ENCODE measurements at regions not wholly inside any gene's neighbourhood (a gene's known extent, or its start where the extent isn't known, plus 50 kb on each side); places are given as distances from the start of the nearest gene placed in this dataset.

DNA sequence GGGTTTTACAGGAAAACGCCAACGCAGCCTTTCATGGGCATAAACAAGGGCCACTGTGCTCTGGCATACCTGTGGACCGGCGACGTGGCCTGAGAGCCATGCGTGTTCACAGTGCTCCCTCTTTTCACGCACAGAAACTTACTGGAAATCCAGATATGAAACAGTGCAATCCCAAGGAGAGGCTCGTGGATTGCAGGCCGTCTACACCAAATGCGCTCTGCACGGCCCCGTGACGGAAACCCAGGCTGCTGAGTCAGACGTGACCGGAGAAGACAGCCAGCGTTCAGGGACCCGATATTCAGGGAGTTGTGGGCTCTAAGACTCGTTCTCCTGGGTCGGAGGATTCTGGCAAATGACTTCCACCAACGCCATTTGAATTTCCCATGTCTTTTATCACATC lies 129.2 kb downstream of the FOXL1 start:
- H3K27me3 Mint-ChIP-seq (ENCODE audit: low read depth): no peaks in the 10 kb centered on the region
- DNase-seq (ENCODE audit: low spot score): no peak
- no peaks in the 10 kb centered on the region for H3K36me3 Mint-ChIP-seq (ENCODE audit: low read depth)
- no peak overlapping the region for H3K27ac Mint-ChIP-seq
- H3K4me3 Mint-ChIP-seq: no peak overlapping the region
- H3K9me3 Mint-ChIP-seq: no peaks in the 10 kb centered on the region
- H3K4me1 Mint-ChIP-seq (ENCODE audit: low read depth): no peaks in the 10 kb centered on the region

DNA sequence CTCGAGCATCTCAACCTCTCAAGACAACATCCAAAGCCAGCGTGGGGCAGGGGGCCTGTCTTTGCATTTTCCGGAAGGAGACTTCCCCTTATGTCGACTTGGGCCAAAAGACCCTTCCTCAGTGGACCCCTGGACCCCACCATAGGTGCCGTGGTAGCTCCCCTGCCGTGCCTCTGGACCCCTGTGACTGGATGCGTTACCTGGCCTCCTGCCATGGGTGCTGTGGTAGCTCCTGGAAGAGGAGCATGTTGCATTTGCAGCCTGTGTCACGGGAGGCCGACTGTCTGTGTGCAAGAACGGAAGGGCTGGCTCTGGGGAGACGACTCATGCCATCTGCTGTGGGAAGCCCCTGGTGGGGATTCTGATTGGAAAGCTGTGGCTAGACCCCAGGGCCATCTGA lies 130.1 kb downstream of the FOXL1 start:
- no peak overlapping the region for H3K27ac Mint-ChIP-seq
- no peaks in the 10 kb centered on the region for H3K9me3 Mint-ChIP-seq
- no peaks in the 10 kb centered on the region for H3K36me3 Mint-ChIP-seq (ENCODE audit: low read depth)
- no peaks in the 10 kb centered on the region for H3K4me1 Mint-ChIP-seq (ENCODE audit: low read depth)
- H3K27me3 Mint-ChIP-seq (ENCODE audit: low read depth): no peaks in the 10 kb centered on the region
- H3K4me3 Mint-ChIP-seq: no peak overlapping the region
- no peak for DNase-seq (ENCODE audit: low spot score)

DNA sequence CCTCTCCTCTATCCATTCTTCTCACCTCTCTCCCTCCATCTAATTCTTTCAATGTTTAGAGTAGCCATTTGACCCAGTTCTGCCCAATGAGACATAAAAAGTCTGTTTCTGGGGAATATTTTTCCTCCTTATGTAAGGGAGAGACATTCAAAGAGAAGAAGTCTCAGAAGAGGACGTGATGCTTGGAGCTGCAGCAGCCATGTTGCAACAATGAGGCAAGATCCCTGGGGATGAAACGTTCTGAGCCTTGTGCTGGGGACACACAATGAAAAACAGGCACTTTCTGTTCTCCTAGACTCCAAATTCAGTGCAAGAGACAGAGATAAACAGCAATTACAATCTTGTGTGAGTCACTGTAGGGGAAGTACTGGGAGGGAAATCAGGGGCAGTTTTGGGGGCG lies 130.8 kb downstream of the FOXL1 start:
- no peak for DNase-seq (ENCODE audit: low spot score)
- Mint-ChIP-seq H3K27me3 (ENCODE audit: low read depth) (no peaks in the 10 kb centered on the region), H3K27ac (no peak overlapping the region), H3K4me1 (ENCODE audit: low read depth) (no peaks in the 10 kb centered on the region), H3K9me3 (no peaks in the 10 kb centered on the region), H3K4me3 (no peak overlapping the region), H3K36me3 (ENCODE audit: low read depth) (no peaks in the 10 kb centered on the region)

DNA sequence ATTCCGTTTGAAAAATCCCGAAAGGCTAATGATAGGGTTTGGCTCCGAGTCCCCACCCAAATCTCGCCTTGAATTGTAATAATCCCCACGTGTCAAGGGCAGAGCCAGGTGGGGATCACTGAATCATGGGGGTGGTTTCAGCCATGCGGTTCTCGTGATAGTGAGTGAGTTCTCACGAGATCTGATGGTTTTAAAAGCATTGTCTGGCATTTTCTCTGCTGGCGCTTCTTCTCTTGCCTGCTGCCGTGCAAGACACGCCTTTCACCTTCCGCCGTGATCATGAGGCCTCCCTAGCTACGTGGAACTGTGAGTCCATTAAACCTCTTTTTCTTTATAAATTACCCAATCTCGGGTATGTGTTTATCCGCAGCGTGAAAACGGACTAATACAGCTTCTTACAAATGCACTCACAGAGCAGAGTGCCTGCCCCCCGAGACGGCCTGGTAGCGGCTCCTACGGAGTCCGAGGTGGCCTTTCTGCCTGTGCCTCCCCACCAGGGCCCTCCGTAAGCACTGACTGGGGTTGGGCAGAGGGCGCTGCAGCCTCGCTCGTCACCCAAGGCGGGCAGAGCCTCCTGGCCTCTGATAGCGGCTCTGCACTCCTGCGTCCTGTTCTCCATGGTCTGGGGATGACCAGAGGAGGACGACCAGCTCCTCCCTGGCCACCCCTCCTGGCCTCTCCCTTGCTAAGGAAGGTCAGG lies 131.7 kb downstream of the FOXL1 start:
- no peaks in the 10 kb centered on the region for H3K27me3 Mint-ChIP-seq (ENCODE audit: low read depth)
- no peaks in the 10 kb centered on the region for H3K9me3 Mint-ChIP-seq
- H3K36me3 Mint-ChIP-seq (ENCODE audit: low read depth): no peaks in the 10 kb centered on the region
- no peak overlapping the region for H3K27ac Mint-ChIP-seq
- DNase-seq (ENCODE audit: low spot score): no peak
- H3K4me3 Mint-ChIP-seq: no peak overlapping the region
- no peaks in the 10 kb centered on the region for H3K4me1 Mint-ChIP-seq (ENCODE audit: low read depth)

DNA sequence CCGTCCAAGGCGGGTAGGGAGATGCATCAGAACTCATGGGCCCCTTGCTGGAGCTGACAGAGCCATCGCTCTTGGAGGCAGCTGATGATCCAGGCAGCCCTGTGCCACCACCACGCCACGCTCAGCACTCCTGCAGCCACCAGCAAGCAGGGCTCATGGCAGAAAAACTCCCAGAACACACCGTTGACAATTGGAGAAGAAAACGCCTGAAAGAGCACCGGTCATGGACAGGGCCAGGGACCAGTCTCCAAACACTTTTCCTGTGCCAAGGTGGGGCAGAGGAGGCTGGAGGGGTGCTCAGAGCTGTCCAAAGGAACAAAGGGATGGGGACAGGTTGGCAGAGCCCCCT lies 132.2 kb downstream of the FOXL1 start:
- H3K36me3 Mint-ChIP-seq (ENCODE audit: low read depth): no peaks in the 10 kb centered on the region
- H3K27ac Mint-ChIP-seq: no peak overlapping the region
- no peaks in the 10 kb centered on the region for H3K4me1 Mint-ChIP-seq (ENCODE audit: low read depth)
- no peaks in the 10 kb centered on the region for H3K9me3 Mint-ChIP-seq
- H3K27me3 Mint-ChIP-seq (ENCODE audit: low read depth): no peaks in the 10 kb centered on the region
- H3K4me3 Mint-ChIP-seq: no peak overlapping the region
- no peak for DNase-seq (ENCODE audit: low spot score)

DNA sequence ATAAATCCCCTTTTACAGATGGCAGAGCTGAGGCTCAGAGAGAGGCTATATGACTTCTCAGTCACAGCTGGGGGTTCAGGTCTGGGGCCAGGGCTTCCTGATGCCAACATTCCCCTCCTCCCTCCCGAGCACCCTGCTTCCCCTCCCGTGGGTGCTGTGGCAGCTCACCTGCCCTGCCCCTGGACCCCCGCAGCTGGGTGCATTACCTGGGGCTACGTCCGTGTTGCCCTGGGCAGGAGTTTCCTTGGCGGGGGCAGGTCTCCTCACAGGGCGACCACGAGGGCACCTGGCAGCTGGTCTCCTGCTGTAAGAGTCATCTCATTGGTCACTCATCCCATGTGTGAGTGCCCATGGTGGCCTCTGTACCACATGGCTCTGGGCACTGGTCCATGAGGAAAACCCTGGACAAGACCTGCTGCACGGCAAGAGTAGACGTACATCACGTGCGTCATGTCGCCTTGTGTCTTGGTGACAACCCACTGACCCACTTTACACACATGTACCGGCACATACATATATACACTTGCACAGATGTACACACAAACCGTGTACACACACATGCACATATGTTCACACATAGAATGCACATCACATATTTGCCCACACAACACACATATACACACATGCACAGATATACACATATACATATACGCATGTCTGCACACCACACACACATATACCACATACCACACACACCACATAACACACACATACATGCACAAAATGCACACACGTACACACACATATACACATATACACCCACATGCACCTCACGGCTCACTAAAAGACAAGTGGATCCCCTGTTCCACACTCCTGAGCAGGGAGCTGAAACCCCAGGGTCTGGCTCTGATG lies 134.0 kb downstream of the FOXL1 start:
- Mint-ChIP-seq H3K36me3 (ENCODE audit: low read depth) (no peaks in the 10 kb centered on the region), H3K27ac (no peak overlapping the region), H3K9me3 (no peaks in the 10 kb centered on the region), H3K4me3 (no peak overlapping the region), H3K4me1 (ENCODE audit: low read depth) (no peaks in the 10 kb centered on the region), H3K27me3 (ENCODE audit: low read depth) (no peaks in the 10 kb centered on the region)
- no peak for DNase-seq (ENCODE audit: low spot score)

DNA sequence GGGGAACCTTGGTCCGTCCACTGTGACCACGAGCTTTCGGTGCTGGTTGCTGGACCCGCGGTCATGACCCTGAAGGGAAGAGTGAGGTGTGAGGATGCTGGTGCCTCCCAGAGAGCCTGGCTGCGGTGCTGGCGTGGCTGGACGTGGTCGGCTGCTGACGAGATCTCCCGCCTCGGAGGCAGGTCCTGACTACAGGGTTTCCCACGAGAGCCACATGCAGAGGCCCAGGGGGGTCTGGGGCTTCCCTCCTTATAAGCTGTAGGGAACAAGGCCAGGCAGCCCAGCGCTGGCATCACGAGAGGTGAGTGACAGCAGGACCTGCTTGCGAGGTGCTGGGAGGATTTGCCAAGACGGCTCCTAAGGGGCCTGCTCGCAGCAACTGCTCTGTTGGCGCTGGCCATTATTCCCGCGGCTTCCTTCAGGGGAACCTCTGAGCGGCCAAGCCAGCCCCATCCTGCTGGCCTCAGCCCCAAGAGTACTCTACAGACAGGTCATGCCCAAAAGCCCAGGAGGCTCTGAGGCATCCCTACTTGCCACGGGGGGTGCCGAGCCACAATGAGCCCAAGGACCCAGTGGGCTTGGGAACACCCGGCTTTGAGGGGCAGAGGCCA lies 134.8 kb downstream of the FOXL1 start:
- H3K36me3 Mint-ChIP-seq (ENCODE audit: low read depth): no peaks in the 10 kb centered on the region
- no peaks in the 10 kb centered on the region for H3K9me3 Mint-ChIP-seq
- H3K27me3 Mint-ChIP-seq (ENCODE audit: low read depth): no peaks in the 10 kb centered on the region
- DNase-seq (ENCODE audit: low spot score): no peak
- H3K4me3 Mint-ChIP-seq: no peak overlapping the region
- H3K4me1 Mint-ChIP-seq (ENCODE audit: low read depth): no peaks in the 10 kb centered on the region
- no peak overlapping the region for H3K27ac Mint-ChIP-seq

DNA sequence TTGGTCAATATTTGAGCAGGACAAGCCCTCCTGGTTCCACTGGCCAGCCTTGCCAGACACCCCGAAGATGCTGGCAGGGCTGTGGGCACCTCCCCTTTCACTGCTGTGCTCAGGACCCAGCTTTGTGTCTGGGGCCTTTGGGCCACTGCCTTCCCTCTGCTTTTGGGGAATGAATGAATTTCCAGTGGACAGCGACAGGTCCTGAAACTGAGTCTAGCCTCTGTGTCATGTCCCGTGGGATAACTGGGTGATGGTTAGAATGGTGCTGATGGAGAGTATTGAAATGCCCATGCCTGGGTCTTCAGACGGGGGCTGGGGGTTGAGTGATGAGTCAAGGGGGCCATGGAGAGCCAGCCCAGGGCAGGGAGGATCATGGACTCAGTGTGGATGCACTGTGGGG lies 135.8 kb downstream of the FOXL1 start:
- H3K4me3 Mint-ChIP-seq: no peak overlapping the region
- no peaks in the 10 kb centered on the region for H3K4me1 Mint-ChIP-seq (ENCODE audit: low read depth)
- no peak for DNase-seq (ENCODE audit: low spot score)
- H3K27me3 Mint-ChIP-seq (ENCODE audit: low read depth): no peaks in the 10 kb centered on the region
- H3K36me3 Mint-ChIP-seq (ENCODE audit: low read depth): no peaks in the 10 kb centered on the region
- no peak overlapping the region for H3K27ac Mint-ChIP-seq
- H3K9me3 Mint-ChIP-seq: no peaks in the 10 kb centered on the region

DNA sequence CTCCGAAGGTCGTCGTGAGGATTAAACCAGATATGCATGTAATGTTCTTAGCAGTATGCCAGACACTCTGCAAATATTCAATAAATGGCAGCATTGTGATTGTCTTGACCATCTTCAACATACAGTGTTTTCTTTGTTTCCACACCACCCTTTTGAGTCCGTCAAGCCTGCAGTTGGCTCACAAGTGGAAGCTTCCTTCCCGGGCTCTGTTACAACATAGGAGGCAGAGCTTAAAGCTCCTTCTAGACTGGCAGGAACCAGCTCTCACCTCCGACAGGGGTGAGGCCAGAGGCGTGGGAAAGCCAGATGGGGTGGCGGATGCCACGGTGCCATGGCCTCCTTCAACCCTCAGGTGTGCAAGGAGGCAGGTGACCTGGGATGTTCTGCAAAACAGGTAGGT lies 138.3 kb downstream of the FOXL1 start:
- DNase-seq (ENCODE audit: low spot score): no peak
- no peaks in the 10 kb centered on the region for H3K36me3 Mint-ChIP-seq (ENCODE audit: low read depth)
- H3K27me3 Mint-ChIP-seq (ENCODE audit: low read depth): no peaks in the 10 kb centered on the region
- no peaks in the 10 kb centered on the region for H3K4me1 Mint-ChIP-seq (ENCODE audit: low read depth)
- no peaks in the 10 kb centered on the region for H3K9me3 Mint-ChIP-seq
- no peak overlapping the region for H3K27ac Mint-ChIP-seq
- no peak overlapping the region for H3K4me3 Mint-ChIP-seq

DNA sequence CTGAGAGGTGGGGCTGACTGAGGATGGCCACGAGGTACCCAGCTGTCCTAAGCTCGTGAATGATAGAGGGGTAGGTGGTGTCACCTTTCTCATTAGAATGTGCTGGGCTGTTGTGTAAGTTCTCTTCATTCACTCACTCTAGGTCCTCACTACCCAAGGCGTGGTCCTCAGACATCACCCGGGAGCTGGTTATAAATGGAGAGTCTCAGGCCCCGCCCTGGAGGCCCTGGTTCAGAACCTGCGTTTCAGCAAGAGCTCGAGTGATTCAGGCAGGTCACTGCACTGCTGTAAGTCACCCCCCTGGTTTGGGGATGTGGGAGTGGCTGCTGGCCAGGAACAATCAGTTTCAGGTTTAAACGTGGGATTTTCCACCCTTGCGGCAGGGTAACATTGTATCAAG lies 139.8 kb downstream of the FOXL1 start:
- H3K4me1 Mint-ChIP-seq (ENCODE audit: low read depth): no peaks in the 10 kb centered on the region
- H3K27ac Mint-ChIP-seq: no peak overlapping the region
- no peaks in the 10 kb centered on the region for H3K36me3 Mint-ChIP-seq (ENCODE audit: low read depth)
- H3K4me3 Mint-ChIP-seq: no peak overlapping the region
- no peaks in the 10 kb centered on the region for H3K9me3 Mint-ChIP-seq
- no peaks in the 10 kb centered on the region for H3K27me3 Mint-ChIP-seq (ENCODE audit: low read depth)
- peak; percentile 22 for DNase-seq (ENCODE audit: low spot score)

DNA sequence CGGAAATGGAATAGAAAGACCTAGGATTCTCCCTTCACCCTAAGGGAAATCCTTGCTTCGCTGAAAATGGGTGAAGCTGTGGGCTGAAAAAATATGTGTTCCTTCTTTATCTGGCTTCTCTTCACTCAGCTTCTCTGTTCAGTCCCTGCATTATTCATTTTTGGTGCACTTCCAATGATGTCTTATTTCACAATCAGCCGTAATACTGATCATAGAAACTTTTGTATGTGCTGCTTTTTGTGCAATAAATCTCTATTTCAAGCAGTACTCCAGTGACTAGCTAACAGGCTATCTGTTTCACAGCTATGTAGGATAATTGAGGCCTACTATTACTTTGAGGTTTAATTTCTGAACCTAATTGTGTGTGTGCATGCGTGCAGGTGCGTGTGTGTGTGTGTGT lies 144.6 kb downstream of the FOXL1 start:
- no peaks in the 10 kb centered on the region for H3K36me3 Mint-ChIP-seq (ENCODE audit: low read depth)

DNA sequence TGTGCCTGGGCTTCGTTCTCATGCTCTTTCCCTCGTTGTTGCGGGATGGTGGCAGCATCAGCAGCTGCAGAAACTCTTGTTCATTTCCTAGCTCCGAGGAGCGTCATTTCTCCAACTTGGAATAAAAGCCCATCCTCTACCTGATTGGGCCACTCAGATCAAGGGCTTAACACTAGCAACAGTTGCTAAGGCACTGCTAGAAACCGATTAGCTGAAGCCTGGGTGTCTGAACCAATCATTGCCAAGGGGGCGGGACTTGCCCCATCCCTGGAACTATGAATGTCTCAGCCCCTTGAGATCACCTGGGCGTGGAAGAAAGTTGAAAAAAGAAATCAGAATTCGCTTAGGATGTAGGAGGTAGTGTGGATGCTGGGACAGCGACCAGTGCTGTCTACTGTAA lies 145.3 kb downstream of the FOXL1 start:
- Mint-ChIP-seq H3K4me3 (no peak overlapping the region), H3K9me3 (no peaks in the 10 kb centered on the region), H3K27me3 (ENCODE audit: low read depth) (peaks cover 6% of the 10 kb centered on the region), H3K27ac (no peak overlapping the region), H3K36me3 (ENCODE audit: low read depth) (no peaks in the 10 kb centered on the region), H3K4me1 (ENCODE audit: low read depth) (no peaks in the 10 kb centered on the region)
- no peak for DNase-seq (ENCODE audit: low spot score)

More for the DNA sequence above, 144.6 kb downstream of the FOXL1 start:
- DNase-seq (ENCODE audit: low spot score): no peak
- H3K27me3 Mint-ChIP-seq (ENCODE audit: low read depth): peaks cover 2% of the 10 kb centered on the region
- H3K9me3 Mint-ChIP-seq: no peaks in the 10 kb centered on the region
- no peaks in the 10 kb centered on the region for H3K4me1 Mint-ChIP-seq (ENCODE audit: low read depth)
- no peak overlapping the region for H3K4me3 Mint-ChIP-seq
- H3K27ac Mint-ChIP-seq: no peak overlapping the region

DNA sequence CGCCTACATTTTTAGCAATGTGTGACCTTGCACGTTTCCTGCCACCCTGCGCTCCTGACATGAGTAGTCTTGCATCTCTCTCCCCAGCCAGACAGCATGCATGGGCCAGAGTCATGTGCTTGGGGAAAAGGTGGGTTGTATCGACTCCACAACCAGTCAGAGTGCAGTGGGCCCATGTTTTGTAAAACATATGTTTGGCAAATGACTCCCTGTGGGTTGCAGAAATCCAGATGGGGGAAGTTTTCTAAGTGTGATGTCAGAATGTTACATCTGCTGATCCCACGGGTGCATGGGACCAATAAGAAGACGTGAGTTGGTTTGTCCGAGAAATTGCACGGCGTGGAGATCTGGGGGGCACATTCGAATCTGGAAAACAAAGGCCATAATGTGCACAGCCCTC lies 147.1 kb downstream of the FOXL1 start:
- Mint-ChIP-seq H3K27ac (no peak overlapping the region), H3K27me3 (ENCODE audit: low read depth) (peaks cover 12% of the 10 kb centered on the region), H3K9me3 (no peaks in the 10 kb centered on the region)

DNA sequence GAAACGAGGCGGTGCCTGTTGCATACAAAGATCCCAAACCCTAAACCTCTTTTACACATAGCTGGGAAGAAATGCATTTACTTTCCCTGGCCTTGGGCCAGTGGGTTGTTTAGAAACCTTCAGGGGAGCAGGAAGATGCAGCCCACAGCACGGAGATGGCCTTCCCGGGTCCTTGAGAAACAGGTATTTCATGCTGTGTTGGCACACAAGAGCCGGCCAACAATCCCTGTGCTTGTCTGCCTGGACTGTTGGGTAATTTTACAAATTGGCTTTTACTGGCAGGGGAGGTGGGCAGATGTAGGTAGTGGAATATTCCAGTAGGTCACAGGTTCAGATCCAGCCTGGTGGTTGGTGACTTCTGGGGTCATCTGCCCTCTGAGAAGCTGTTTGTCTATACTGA lies 148.0 kb downstream of the FOXL1 start:
- Mint-ChIP-seq H3K4me1 (ENCODE audit: low read depth) (no peaks in the 10 kb centered on the region), H3K27ac (no peak overlapping the region), H3K27me3 (ENCODE audit: low read depth) (peaks cover 20% of the 10 kb centered on the region), H3K9me3 (no peaks in the 10 kb centered on the region), H3K4me3 (no peak overlapping the region), H3K36me3 (ENCODE audit: low read depth) (no peaks in the 10 kb centered on the region)
- DNase-seq (ENCODE audit: low spot score): no peak

More for the DNA sequence above, 147.1 kb downstream of the FOXL1 start:
- no peak overlapping the region for H3K4me3 Mint-ChIP-seq
- H3K4me1 Mint-ChIP-seq (ENCODE audit: low read depth): no peaks in the 10 kb centered on the region
- H3K36me3 Mint-ChIP-seq (ENCODE audit: low read depth): no peaks in the 10 kb centered on the region
- DNase-seq (ENCODE audit: low spot score): no peak

All from T-helper 2 cell treated with Interferon-gamma antibody and Interleukin-4, amounts not matched to agents 5 μg/mL and 100 μg/mL, for 36 hours (primary cell).